ENCODE measurements at regions not wholly inside any gene's neighbourhood (a gene's known extent, or its start where the extent isn't known, plus 50 kb on each side); places are given as distances from the start of the nearest gene placed in this dataset.

- no peak for TF ChIP-seq POLR2A (IDR thresholded peaks at IDR 0.05; ENCODE audit: low read depth, low read length)
- no peak for TF ChIP-seq SPI1 (IDR thresholded peaks at IDR 0.05; ENCODE audit: low read depth, low read length)
- no peak for TF ChIP-seq PAX5 (IDR thresholded peaks at IDR 0.05; ENCODE audit: insufficient read depth, low read length, severe bottlenecking)
- TF ChIP-seq POLR2AphosphoS5 (IDR thresholded peaks at IDR 0.05; ENCODE audit: low read depth, low read length), result no peak
Measured at GRCh38 chr6:68400396-68400795, 234.7 kb upstream of the ADGRB3 start.

All from GM12891 (cell line).